Hepatocyte (in vitro differentiated cells): ENCODE measurements at regions not wholly inside any gene's neighbourhood (a gene's known extent, or its start where the extent isn't known, plus 50 kb on each side); places are given as distances from the start of the nearest gene placed in this dataset.

Experiments
- DNase-seq: peaks from one replicate; pipeline ENCODE4 v3.0.0-alpha.2; 2016; ENCODE audit warnings: low spot score
- H2AFZ ChIP-seq: fragments of 200-600 bp; sonication (generic); 2 replicates; pipeline ENCODE4 v1.6.0; 2016; ENCODE audit warnings: antibody characterized with exemption, mild to moderate bottlenecking
- H3K27ac ChIP-seq: fragments of 200-600 bp; sonication (generic); 2 replicates; pipeline ENCODE4 v1.5.1; 2016; ENCODE audit warnings: mild to moderate bottlenecking
- H3K27me3 ChIP-seq: fragments of 200-600 bp; sonication (generic); 2 replicates; pipeline ENCODE4 v1.6.1; 2016
- H3K36me3 ChIP-seq: fragments of 200-600 bp; sonication (generic); replicated peaks from 2 replicates; pipeline ENCODE4 v1.5.1; 2016; ENCODE audit warnings: low read depth; ENCODE audit not compliant: insufficient read depth
- H3K4me1 ChIP-seq: fragments of 200-600 bp; sonication (generic); 2 replicates; pipeline ENCODE4 v1.5.1; 2016; ENCODE audit warnings: mild to moderate bottlenecking, moderate library complexity; ENCODE audit not compliant: insufficient read depth
- H3K4me2 ChIP-seq: fragments of 200-600 bp; sonication (generic); 2 replicates; pipeline ENCODE4 v1.6.0; 2016
- H3K4me3 ChIP-seq: fragments of 200-600 bp; sonication (generic); 2 replicates; pipeline ENCODE4 v1.5.1; 2016; ENCODE audit warnings: mild to moderate bottlenecking
- H3K79me2 ChIP-seq: fragments of 200-600 bp; sonication (generic); 2 replicates; pipeline ENCODE4 v1.6.0; 2017; ENCODE audit warnings: mild to moderate bottlenecking
- H3K9me2 ChIP-seq: fragments of 200-600 bp; sonication (generic); replicated peaks from 2 replicates; pipeline ENCODE4 v1.6.0; 2017; ENCODE audit warnings: mild to moderate bottlenecking; ENCODE audit not compliant: insufficient read depth
- H3K9me3 ChIP-seq: fragments of 200-600 bp; sonication (generic); 2 replicates; pipeline ENCODE4 v1.5.1; 2016; ENCODE audit warnings: low read depth, mild to moderate bottlenecking
- H4K20me1 ChIP-seq: fragments of 200-600 bp; sonication (generic); 2 replicates; pipeline ENCODE4 v1.6.0; 2016; ENCODE audit warnings: mild to moderate bottlenecking; ENCODE audit not compliant: insufficient read depth, poor library complexity, severe bottlenecking
- EZH2 ChIP-seq: fragments of 200-600 bp; sonication (generic); IDR thresholded peaks from 2 replicates; pipeline ENCODE4 v1.6.1; 2016; ENCODE audit warnings: antibody characterized with exemption, mild to moderate bottlenecking, borderline replicate concordance
- EZH2phosphoT487 ChIP-seq: fragments of 200-600 bp; sonication (generic); IDR thresholded peaks from one replicate; pipeline ENCODE4 v1.6.1; 2018; ENCODE audit warnings: antibody characterized with exemption, mild to moderate bottlenecking, low read depth, moderate library complexity; ENCODE audit not compliant: unreplicated experiment, severe bottlenecking
- WGBS: methylation state at CpG from one replicate; pipeline ENCODE4 v1.1.6; 2016; ENCODE audit warnings: low lambda C conversion rate; ENCODE audit errors: missing lambda C conversion rate; 5-methylcytosine and 5-hydroxymethylcytosine counted together
- TF ChIP-seq, protein P1 (sequence below): fragments of 200-600 bp; sonication (generic); IDR thresholded peaks from 2 replicates; pipeline ENCODE4 v1.5.1; 2016; ENCODE audit warnings: antibody characterized with exemption, mild to moderate bottlenecking; ENCODE audit not compliant: poor library complexity

DNA sequence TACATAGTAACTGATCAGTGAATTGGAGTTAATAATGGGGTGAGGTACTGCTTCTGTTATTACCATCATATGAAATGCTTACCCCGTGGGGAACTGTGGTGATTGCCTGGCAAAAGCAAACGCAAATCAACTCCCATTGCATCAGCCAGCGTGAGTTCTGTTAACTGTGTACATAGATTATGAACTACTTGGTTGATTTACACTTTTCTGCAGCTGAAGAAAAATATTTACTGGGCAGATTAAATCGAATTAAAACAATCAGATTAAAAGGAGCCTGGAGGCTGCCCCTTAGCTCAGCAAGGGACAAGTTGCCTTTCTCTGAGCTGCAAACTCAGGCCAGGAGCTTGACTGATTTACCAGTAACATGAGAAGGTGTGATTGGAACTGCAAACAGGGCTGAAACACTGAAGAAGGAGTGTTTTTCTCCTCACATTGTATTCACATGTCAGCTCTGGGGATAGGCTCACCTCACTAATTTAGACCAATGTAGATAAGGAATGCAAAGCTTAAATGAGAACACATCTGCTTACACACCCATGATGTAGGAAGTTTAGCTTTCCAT lies 220.1 kb downstream of the OSR1 start:
- no peak overlapping the region for H3K4me3 ChIP-seq
- WGBS: 29% methylated on average over 4 of the region's 4 CpGs
- no peaks in the 10 kb centered on the region for H3K79me2 ChIP-seq
- no peak overlapping the region for H3K4me2 ChIP-seq
- no peak overlapping the region for H2AFZ ChIP-seq
- TF ChIP-seq EZH2: no peak
- TF ChIP-seq, protein P1, sequence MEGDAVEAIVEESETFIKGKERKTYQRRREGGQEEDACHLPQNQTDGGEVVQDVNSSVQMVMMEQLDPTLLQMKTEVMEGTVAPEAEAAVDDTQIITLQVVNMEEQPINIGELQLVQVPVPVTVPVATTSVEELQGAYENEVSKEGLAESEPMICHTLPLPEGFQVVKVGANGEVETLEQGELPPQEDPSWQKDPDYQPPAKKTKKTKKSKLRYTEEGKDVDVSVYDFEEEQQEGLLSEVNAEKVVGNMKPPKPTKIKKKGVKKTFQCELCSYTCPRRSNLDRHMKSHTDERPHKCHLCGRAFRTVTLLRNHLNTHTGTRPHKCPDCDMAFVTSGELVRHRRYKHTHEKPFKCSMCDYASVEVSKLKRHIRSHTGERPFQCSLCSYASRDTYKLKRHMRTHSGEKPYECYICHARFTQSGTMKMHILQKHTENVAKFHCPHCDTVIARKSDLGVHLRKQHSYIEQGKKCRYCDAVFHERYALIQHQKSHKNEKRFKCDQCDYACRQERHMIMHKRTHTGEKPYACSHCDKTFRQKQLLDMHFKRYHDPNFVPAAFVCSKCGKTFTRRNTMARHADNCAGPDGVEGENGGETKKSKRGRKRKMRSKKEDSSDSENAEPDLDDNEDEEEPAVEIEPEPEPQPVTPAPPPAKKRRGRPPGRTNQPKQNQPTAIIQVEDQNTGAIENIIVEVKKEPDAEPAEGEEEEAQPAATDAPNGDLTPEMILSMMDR: no peak
- TF ChIP-seq EZH2phosphoT487: no peak
- no peaks in the 10 kb centered on the region for H4K20me1 ChIP-seq
- H3K4me1 ChIP-seq: peaks cover 18% of the 10 kb centered on the region
- no peaks in the 10 kb centered on the region for H3K9me2 ChIP-seq
- H3K27ac ChIP-seq: peak overlapping the region; percentile 23
- no peaks in the 10 kb centered on the region for H3K36me3 ChIP-seq
- no peaks in the 10 kb centered on the region for H3K27me3 ChIP-seq
- H3K9me3 ChIP-seq: no peaks in the 10 kb centered on the region
- no peak for DNase-seq

GRCh38 chr2:19137433-19137832 lies 221.0 kb downstream of the OSR1 start:
- Histone ChIP-seq H3K27ac (no peak overlapping the region), H2AFZ (no peak overlapping the region), H3K4me3 (no peak overlapping the region), H3K4me2 (no peak overlapping the region), H3K4me1 (peaks cover 18% of the 10 kb centered on the region), H3K27me3 (no peaks in the 10 kb centered on the region), H3K79me2 (no peaks in the 10 kb centered on the region), H4K20me1 (no peaks in the 10 kb centered on the region), H3K36me3 (no peaks in the 10 kb centered on the region), H3K9me3 (no peaks in the 10 kb centered on the region), H3K9me2 (no peaks in the 10 kb centered on the region)
- TF ChIP-seq EZH2 (no peak), EZH2phosphoT487 (no peak)
- TF ChIP-seq, protein P1: no peak
- DNase-seq: no peak

GRCh38 chr2:19132967-19133366 lies 225.5 kb downstream of the OSR1 start:
- Histone ChIP-seq H3K36me3 (no peaks in the 10 kb centered on the region), H3K27ac (no peak overlapping the region), H4K20me1 (no peaks in the 10 kb centered on the region), H2AFZ (no peak overlapping the region), H3K9me2 (no peaks in the 10 kb centered on the region), H3K9me3 (no peaks in the 10 kb centered on the region), H3K27me3 (no peaks in the 10 kb centered on the region), H3K79me2 (no peaks in the 10 kb centered on the region), H3K4me3 (no peak overlapping the region), H3K4me2 (no peak overlapping the region), H3K4me1 (peaks cover 18% of the 10 kb centered on the region)
- no peak for DNase-seq
- TF ChIP-seq, protein P1: no peak
- no peak for TF ChIP-seq EZH2phosphoT487
- no peak for TF ChIP-seq EZH2
- 98% methylated on average over 2 of the region's 2 CpGs for WGBS

DNA sequence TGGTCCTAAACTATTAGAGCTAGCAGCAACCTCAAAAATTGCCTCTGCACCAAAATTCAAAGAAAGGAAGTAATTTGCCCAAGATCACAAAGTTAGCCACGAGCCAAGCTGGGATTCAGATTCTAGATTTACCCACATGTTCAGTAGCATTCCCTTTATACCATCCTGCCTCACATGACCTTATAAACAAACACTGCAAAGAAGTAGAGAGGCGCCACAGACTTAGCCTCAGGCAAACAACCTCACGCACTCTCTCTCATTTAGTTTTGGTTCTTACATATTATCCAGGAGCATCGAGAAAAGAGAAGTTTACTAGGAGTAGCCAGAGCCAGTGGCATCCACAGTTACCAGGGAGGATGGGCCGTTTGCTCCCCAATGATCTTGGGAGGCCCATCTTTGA lies 226.6 kb downstream of the OSR1 start:
- Histone ChIP-seq H3K4me3 (no peak overlapping the region), H3K9me2 (no peaks in the 10 kb centered on the region), H3K27ac (peak overlapping the region; percentile 87), H3K9me3 (no peaks in the 10 kb centered on the region), H3K27me3 (no peaks in the 10 kb centered on the region), H3K4me2 (no peak overlapping the region), H2AFZ (no peak overlapping the region), H3K36me3 (no peaks in the 10 kb centered on the region), H3K4me1 (peaks cover 18% of the 10 kb centered on the region), H4K20me1 (no peaks in the 10 kb centered on the region), H3K79me2 (no peaks in the 10 kb centered on the region)
- 71% methylated on average over 5 of the region's 5 CpGs for WGBS
- DNase-seq: no peak
- TF ChIP-seq EZH2phosphoT487 (no peak), EZH2 (no peak)
- TF ChIP-seq, protein P1: no peak
